ENCODE measurements at regions not wholly inside any gene's neighbourhood (a gene's known extent, or its start where the extent isn't known, plus 50 kb on each side); places are given as distances from the start of the nearest gene placed in this dataset.

DNA sequence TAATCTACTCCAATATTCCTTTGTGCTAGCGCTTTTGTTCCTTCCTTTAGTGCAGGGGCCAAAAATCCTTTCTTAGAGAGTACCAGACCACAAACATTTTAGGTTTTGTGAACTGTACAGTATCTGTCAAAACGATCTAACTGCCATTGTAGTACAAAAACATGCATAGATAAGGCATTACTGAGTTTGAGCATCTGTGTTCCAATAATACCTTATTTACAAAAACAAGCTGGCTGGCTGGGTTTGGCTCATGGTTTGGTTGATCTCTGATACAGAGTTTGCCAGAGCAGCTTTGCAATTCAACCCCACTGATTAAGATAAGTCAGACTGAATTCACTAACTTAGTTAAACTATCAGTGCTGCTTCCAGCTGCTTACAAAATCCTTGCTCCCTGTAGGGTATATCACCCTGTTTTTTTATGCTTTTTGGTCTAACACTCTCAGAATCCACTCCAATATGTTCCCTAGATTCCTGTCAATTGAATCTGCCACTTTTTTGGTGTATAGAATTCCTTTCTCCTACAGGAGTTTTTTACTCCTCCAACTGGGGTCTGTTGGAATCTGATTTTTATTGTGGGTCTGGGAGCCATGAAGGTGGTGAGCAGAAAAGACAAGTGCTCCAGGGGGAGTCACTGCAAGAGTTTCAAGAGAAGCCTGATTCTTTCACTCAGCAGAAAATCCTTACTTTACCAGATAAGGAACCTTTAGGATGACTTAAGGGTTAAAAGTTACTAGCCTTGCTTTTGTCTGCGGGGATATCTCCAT lies 1399.4 kb downstream of the EFNB2 start (continued):
- TF ChIP-seq ZNF462 (CRISPR knock-in tag; IDR thresholded peaks at IDR 0.05), result no peak
- no peak for TF ChIP-seq POLR2AphosphoS5 (IDR thresholded peaks at IDR 0.05; ENCODE audit: low read depth)
- TF ChIP-seq EZH2 (IDR thresholded peaks at IDR 0.05; ENCODE audit: low read depth, unreplicated experiment), result no peak

GRCh38 chr13:105127732-105128131 lies 1407.7 kb downstream of the EFNB2 start:
- Histone ChIP-seq H3K36me3 (ENCODE audit: insufficient read depth) (no peaks in the 10 kb centered on the region), H3F3A (replicated peaks; ENCODE audit: low read depth) (no peaks in the 10 kb centered on the region), H3K27ac (ENCODE audit: low read depth) (no peak overlapping the region), H4K20me1 (replicated peaks; ENCODE audit: insufficient read depth) (no peaks in the 10 kb centered on the region), H3K9me2 (ENCODE audit: insufficient read depth) (peaks cover 7% of the 10 kb centered on the region; the same call in 1 of the 2 replicates), H3K27me3 (ENCODE audit: insufficient read depth) (no peaks in the 10 kb centered on the region), H3K79me2 (replicated peaks; ENCODE audit: insufficient read depth) (no peaks in the 10 kb centered on the region), H2AFZ (no peak overlapping the region), H3K4me1 (ENCODE audit: insufficient read depth) (no peaks in the 10 kb centered on the region), H3K4me2 (no peak overlapping the region), H3K4me3 (no peak overlapping the region)
- DNase-seq (ENCODE audit: low spot score) (peak; percentile 11), ATAC-seq (no peak)
- Mint-ChIP-seq H3K4me1 (no peaks in the 10 kb centered on the region), H3K27ac (no peak overlapping the region), H3K27me3 (ENCODE audit: insufficient read depth, low read depth, poor library complexity) (no peaks in the 10 kb centered on the region), H3K36me3 (ENCODE audit: low read depth) (no peaks in the 10 kb centered on the region), H3K9me3 (no peaks in the 10 kb centered on the region), H3K4me3 (no peak overlapping the region)
- no peak for TF ChIP-seq ETS1 (IDR thresholded peaks at IDR 0.05)
- TF ChIP-seq STAT1 (IDR thresholded peaks at IDR 0.05; ENCODE audit: unreplicated experiment), result no peak
- TF ChIP-seq EZH2phosphoT487 (IDR thresholded peaks at IDR 0.05; ENCODE audit: unreplicated experiment), result no peak
- no peak for TF ChIP-seq ZNF462 (CRISPR knock-in tag; IDR thresholded peaks at IDR 0.05)
- no peak for TF ChIP-seq ZNF114 (CRISPR knock-in tag; IDR thresholded peaks at IDR 0.05)
- TF ChIP-seq CREB1 (CRISPR knock-in tag; IDR thresholded peaks at IDR 0.05; ENCODE audit: low read depth), result no peak

Data from GM23338 (cell line).